ENCODE measurements at regions not wholly inside any gene's neighbourhood (a gene's known extent, or its start where the extent isn't known, plus 50 kb on each side); places are given as distances from the start of the nearest gene placed in this dataset.

- no peak for TF ChIP-seq CHD7 (IDR thresholded peaks at IDR 0.05; ENCODE audit: insufficient replicate concordance, low read length)
- TF ChIP-seq JUND (IDR thresholded peaks at IDR 0.05; ENCODE audit: low read length): no peak
- no peak for TF ChIP-seq NANOG (IDR thresholded peaks at IDR 0.05; ENCODE audit: insufficient read depth, low read depth, low read length, poor library complexity, severe bottlenecking)
- TF ChIP-seq BACH1 (IDR thresholded peaks at IDR 0.05; ENCODE audit: low read length): no peak
- TF ChIP-seq BCL11A (IDR thresholded peaks at IDR 0.05; ENCODE audit: low read depth in 2 of 2, low read length in 2 of 2): no peak
- TF ChIP-seq POLR2AphosphoS5 (IDR thresholded peaks at IDR 0.05; ENCODE audit: low read depth, low read length): no peak
- TF ChIP-seq SIRT6 (IDR thresholded peaks at IDR 0.05; ENCODE audit: low read length): no peak
- TF ChIP-seq ASH2L (IDR thresholded peaks at IDR 0.05; ENCODE audit: low read length): no peak
These were observed 142.8 kb upstream of the RGMB start (continued) for GRCh38 chr5:98630621-98631020.

Measured in H1 (cell line).